CD8-positive, alpha-beta memory T cell (primary cell): ENCODE measurements at regions not wholly inside any gene's neighbourhood (a gene's known extent, or its start where the extent isn't known, plus 50 kb on each side); places are given as distances from the start of the nearest gene placed in this dataset.

Source experiments
- CTCF ChIA-PET: fragments of 350-600 bp; sonication (Branson Sonifier 250); formaldehyde crosslinking; loops from one replicate; lab custom pipeline; 2021; ENCODE audit warnings: antibody characterized with exemption; lab: Charles Lee
- POLR2A ChIA-PET: fragments of 350-600 bp; sonication (Branson Sonifier 250); formaldehyde crosslinking; loops from one replicate; lab custom pipeline; 2021; ENCODE audit warnings: antibody characterized with exemption; lab: Charles Lee
- DNase-seq, 5 donors: peaks; one replicate each; pipeline versions ENCODE4 v3.0.0 to v3.0.0-alpha.2; 2020 to 2022; ENCODE audit warnings: mixed read lengths in 1 of 5
- H3K27ac ChIP-seq: one replicate; pipeline ENCODE4 v1.7.0; 2013; ENCODE audit warnings: low read depth, mild to moderate bottlenecking, low read length, moderate library complexity
- H3K27me3 ChIP-seq: 2 replicates; pipeline ENCODE4 v1.7.0; 2013; ENCODE audit warnings: low read length, mild to moderate bottlenecking; ENCODE audit not compliant: insufficient read depth, poor library complexity, severe bottlenecking
- H3K36me3 ChIP-seq: 2 replicates; pipeline ENCODE4 v1.7.0; 2013; ENCODE audit warnings: mild to moderate bottlenecking, low read length, moderate library complexity; ENCODE audit not compliant: insufficient read depth
- H3K4me1 ChIP-seq: 2 replicates; pipeline ENCODE4 v1.7.0; 2013; ENCODE audit warnings: mild to moderate bottlenecking, low read length, moderate library complexity; ENCODE audit not compliant: insufficient read depth
- H3K4me3 ChIP-seq: 2 replicates; pipeline ENCODE4 v1.7.0; 2013; ENCODE audit warnings: mild to moderate bottlenecking, low read length
- H3K9me3 ChIP-seq: 2 replicates; pipeline ENCODE4 v1.7.0; 2013; ENCODE audit warnings: mild to moderate bottlenecking, low read length
- H3K27ac Mint-ChIP-seq, 8 donors: one replicate each; pipeline ENCODE4 v1.8.0; 2020 to 2021; ENCODE audit warnings: mixed read lengths in 8 of 8, mild to moderate bottlenecking in 6 of 8, inconsistent platforms in 3 of 8, moderate library complexity in 3 of 8
- H3K27me3 Mint-ChIP-seq, 2 donors: one replicate each; pipeline ENCODE4 v1.8.0; 2020 to 2021; ENCODE audit warnings: mixed read lengths in 2 of 2, mild to moderate bottlenecking in 1 of 2, moderate library complexity in 1 of 2
- H3K36me3 Mint-ChIP-seq, 3 donors: one replicate each; pipeline ENCODE4 v1.8.0; 2020 to 2021; ENCODE audit warnings: mixed read lengths in 3 of 3, inconsistent platforms in 1 of 3, mild to moderate bottlenecking in 1 of 3
- H3K4me1 Mint-ChIP-seq, 3 donors: one replicate each; pipeline ENCODE4 v1.8.0; 2020 to 2021; ENCODE audit warnings: mixed read lengths in 3 of 3, inconsistent platforms in 1 of 3, mild to moderate bottlenecking in 1 of 3
- H3K4me3 Mint-ChIP-seq, 7 donors: one replicate each; pipeline ENCODE4 v1.8.0; 2020 to 2021; ENCODE audit warnings: mixed read lengths in 7 of 7, mild to moderate bottlenecking in 6 of 7, moderate library complexity in 4 of 7, inconsistent platforms in 2 of 7
- H3K9me3 Mint-ChIP-seq, 5 donors: one replicate each; pipeline ENCODE4 v1.8.0; 2020 to 2022; ENCODE audit warnings: mixed read lengths in 5 of 5, mild to moderate bottlenecking in 3 of 5, moderate library complexity in 2 of 5, inconsistent platforms in 1 of 5

DNA sequence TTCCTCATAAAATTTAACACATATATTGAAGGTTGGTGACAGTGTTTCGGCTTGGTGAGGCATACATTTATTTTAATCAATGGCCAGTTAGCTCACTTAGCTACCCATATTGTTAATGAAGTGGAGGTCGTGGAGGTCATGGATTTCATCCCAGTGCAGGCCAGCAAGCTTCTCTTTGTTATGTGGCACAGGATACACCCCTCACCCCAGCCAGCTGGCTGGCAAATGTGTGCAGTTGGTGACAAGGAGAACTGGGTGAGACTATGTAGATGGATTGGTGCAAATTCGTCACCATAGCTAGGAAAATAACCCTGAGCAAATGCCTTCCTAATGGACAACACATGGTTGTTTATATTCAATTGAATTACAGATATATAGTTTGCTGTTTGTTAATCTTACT, 50.5 kb upstream of the FOXP2 start:
- Histone ChIP-seq H3K27ac (no peak overlapping the region), H3K4me3 (no peak overlapping the region), H3K27me3 (no peaks in the 10 kb centered on the region), H3K9me3 (no peaks in the 10 kb centered on the region), H3K36me3 (no peaks in the 10 kb centered on the region), H3K4me1 (no peaks in the 10 kb centered on the region)
- no peak for DNase-seq
- no peaks in the 10 kb centered on the region for H3K27me3 Mint-ChIP-seq
- CTCF ChIA-PET, result no interaction called here
- no peaks in the 10 kb centered on the region for H3K36me3 Mint-ChIP-seq
- POLR2A ChIA-PET, result no interaction called here
- H3K4me1 Mint-ChIP-seq, result no peaks in the 10 kb centered on the region
- no peaks in the 10 kb centered on the region for H3K9me3 Mint-ChIP-seq
- H3K4me3 Mint-ChIP-seq, result no peak overlapping the region
- H3K27ac Mint-ChIP-seq, result no peak overlapping the region

DNA sequence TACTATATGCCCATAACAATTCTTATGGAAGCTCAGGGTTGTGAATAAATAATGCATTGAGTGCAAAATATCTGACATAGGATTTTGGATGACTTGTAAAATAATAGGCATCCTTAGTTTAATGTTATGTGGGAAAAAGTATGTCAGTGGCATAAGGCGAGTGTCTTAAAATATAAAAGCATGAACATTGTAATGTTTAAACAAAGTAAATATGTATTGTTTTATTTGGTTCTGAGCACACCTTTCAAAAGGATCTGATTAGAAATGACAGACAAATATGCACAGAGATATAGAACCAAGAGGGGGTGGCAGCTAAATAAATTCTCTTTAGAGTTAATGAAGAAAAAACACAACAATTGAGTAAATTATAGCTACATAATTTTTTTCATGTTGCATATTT, 51.3 kb upstream of the FOXP2 start:
- H3K36me3 Mint-ChIP-seq, result no peaks in the 10 kb centered on the region
- H3K4me3 Mint-ChIP-seq, result no peak overlapping the region
- CTCF ChIA-PET, result no interaction called here
- Histone ChIP-seq H3K4me3 (no peak overlapping the region), H3K4me1 (no peaks in the 10 kb centered on the region), H3K27ac (no peak overlapping the region), H3K9me3 (no peaks in the 10 kb centered on the region), H3K36me3 (no peaks in the 10 kb centered on the region), H3K27me3 (no peaks in the 10 kb centered on the region)
- no peaks in the 10 kb centered on the region for H3K4me1 Mint-ChIP-seq
- H3K9me3 Mint-ChIP-seq, result peaks cover 0 to 3% (median 1%) of the 10 kb centered on the region in 5 donors
- no peaks in the 10 kb centered on the region for H3K27me3 Mint-ChIP-seq
- POLR2A ChIA-PET, result no interaction called here
- H3K27ac Mint-ChIP-seq, result no peak overlapping the region
- no peak for DNase-seq

DNA sequence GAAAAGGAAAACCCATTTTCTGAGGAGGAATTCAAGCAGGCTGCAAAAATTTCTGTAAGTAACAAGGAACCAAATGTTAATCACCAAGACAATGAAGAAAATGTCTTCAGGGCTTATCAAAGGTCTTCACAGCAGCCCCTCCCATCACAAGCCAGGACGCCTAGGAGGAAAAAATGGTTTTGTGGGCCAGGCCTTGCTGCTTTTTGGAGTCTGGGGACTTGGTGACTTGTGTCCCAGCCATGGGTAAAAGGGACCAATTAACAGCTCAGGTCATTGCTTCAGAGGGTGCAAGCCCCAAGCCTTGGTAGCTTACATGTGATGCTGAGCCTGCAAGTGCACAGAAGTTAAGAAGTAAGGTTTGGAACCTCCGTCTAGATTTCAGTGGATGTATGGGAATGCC, 55.7 kb upstream of the FOXP2 start:
- Histone ChIP-seq H3K9me3 (no peaks in the 10 kb centered on the region), H3K36me3 (no peaks in the 10 kb centered on the region), H3K27me3 (no peaks in the 10 kb centered on the region), H3K4me3 (no peak overlapping the region), H3K27ac (no peak overlapping the region), H3K4me1 (no peaks in the 10 kb centered on the region)
- CTCF ChIA-PET, result no interaction called here
- Mint-ChIP-seq H3K4me1 (no peaks in the 10 kb centered on the region), H3K36me3 (no peaks in the 10 kb centered on the region), H3K4me3 (no peak overlapping the region), H3K9me3 (peaks cover 0 to 4% (median 2%) of the 10 kb centered on the region in 5 donors), H3K27ac (no peak overlapping the region), H3K27me3 (no peaks in the 10 kb centered on the region)
- POLR2A ChIA-PET, result no interaction called here
- DNase-seq, result no peak

- Histone ChIP-seq H3K27me3 (no peaks in the 10 kb centered on the region), H3K27ac (no peak overlapping the region), H3K36me3 (no peaks in the 10 kb centered on the region), H3K4me3 (no peak overlapping the region), H3K4me1 (no peaks in the 10 kb centered on the region), H3K9me3 (no peaks in the 10 kb centered on the region)
- H3K9me3 Mint-ChIP-seq, result peaks cover 0 to 4% (median 2%) of the 10 kb centered on the region in 5 donors
- H3K27ac Mint-ChIP-seq, result no peak overlapping the region
- ChIA-PET POLR2A (no interaction called here), CTCF (no interaction called here)
- H3K36me3 Mint-ChIP-seq, result no peaks in the 10 kb centered on the region
- no peak overlapping the region for H3K4me3 Mint-ChIP-seq
- H3K27me3 Mint-ChIP-seq, result no peaks in the 10 kb centered on the region
- DNase-seq, result no peak
- H3K4me1 Mint-ChIP-seq, result no peaks in the 10 kb centered on the region
Observed at GRCh38 chr7:114356133-114356532, 58.5 kb upstream of the FOXP2 start.

- no peaks in the 10 kb centered on the region for H3K9me3 ChIP-seq
- POLR2A ChIA-PET, result no interaction called here
Observed at GRCh38 chr7:114354306-114354705, 60.3 kb upstream of the FOXP2 start.

DNA sequence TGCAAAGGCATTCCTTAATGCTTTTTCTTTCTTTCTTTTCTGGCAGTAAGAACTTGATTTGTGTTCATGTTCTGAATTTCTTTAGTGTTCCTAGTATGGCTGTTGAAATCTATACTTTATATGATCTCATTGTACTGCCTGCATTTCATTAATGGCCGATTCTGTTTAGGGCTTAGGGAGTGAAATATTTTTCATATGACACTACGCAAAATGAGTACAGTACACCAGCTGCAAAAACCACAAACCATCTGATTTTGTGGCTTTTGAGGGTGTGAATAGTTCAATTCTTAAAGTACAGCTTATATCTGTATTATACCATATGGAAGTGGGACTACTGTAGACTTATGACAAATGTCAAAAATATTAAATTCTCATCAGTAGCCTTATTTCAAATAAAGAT, 69.1 kb upstream of the FOXP2 start:
- ChIA-PET POLR2A (no interaction called here), CTCF (no interaction called here)
- no peak overlapping the region for H3K27ac ChIP-seq
- H3K4me3 ChIP-seq, result no peak overlapping the region
- no peak for DNase-seq
- no peaks in the 10 kb centered on the region for H3K27me3 Mint-ChIP-seq
- no peak overlapping the region for H3K4me3 Mint-ChIP-seq
- H3K36me3 Mint-ChIP-seq, result no peaks in the 10 kb centered on the region
- H3K9me3 ChIP-seq, result no peaks in the 10 kb centered on the region
- no peaks in the 10 kb centered on the region for H3K4me1 Mint-ChIP-seq
- no peak overlapping the region for H3K27ac Mint-ChIP-seq
- no peaks in the 10 kb centered on the region for H3K4me1 ChIP-seq
- peaks cover 0 to 3% (median 0%) of the 10 kb centered on the region in 5 donors for H3K9me3 Mint-ChIP-seq
- no peaks in the 10 kb centered on the region for H3K36me3 ChIP-seq
- no peaks in the 10 kb centered on the region for H3K27me3 ChIP-seq

More at GRCh38 chr7:114354306-114354705, 60.3 kb upstream of the FOXP2 start:
- Mint-ChIP-seq H3K9me3 (peaks cover 0 to 4% (median 2%) of the 10 kb centered on the region in 5 donors), H3K27ac (no peak overlapping the region), H3K4me1 (no peaks in the 10 kb centered on the region), H3K4me3 (no peak overlapping the region), H3K36me3 (no peaks in the 10 kb centered on the region), H3K27me3 (no peaks in the 10 kb centered on the region)
- Histone ChIP-seq H3K36me3 (no peaks in the 10 kb centered on the region), H3K27me3 (no peaks in the 10 kb centered on the region), H3K4me1 (no peaks in the 10 kb centered on the region), H3K4me3 (no peak overlapping the region), H3K27ac (no peak overlapping the region)
- CTCF ChIA-PET, result no interaction called here
- DNase-seq, result no peak

DNA sequence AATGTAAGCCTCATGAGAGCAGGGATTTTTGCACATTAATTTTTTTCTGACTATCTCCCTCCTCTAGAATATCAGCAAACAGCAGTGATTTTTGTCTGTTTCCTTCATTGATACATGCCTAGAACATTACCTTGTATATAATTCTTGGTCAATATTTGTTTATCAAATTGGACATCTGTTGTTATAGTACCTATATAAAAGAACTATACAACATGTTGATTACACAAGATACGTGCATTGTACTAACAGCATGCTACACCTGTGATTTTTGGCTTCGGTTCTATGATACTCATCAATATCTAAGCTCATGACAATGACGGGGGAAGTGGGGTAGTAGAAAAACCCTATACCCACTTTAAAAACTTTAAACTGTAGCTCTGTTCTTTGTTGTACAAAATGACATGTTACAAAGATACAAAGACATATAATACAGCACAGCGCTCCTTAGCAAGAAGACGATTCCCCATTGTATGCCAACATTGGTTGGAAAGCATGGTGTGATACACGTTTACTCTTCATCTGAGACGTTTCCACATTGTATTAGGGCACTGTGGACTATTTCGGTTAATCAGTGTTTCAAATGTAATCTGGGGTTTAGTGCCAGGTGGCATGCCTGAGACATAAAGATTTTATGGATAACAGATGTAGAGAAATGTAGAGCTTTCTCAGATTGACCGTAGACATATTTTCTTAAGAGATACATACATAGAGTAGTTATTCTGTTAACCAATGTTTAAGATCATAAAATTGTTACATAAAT, 70.5 kb upstream of the FOXP2 start:
- no peaks in the 10 kb centered on the region for H3K9me3 ChIP-seq
- no peak overlapping the region for H3K27ac ChIP-seq
- no peak overlapping the region for H3K4me3 Mint-ChIP-seq
- no peaks in the 10 kb centered on the region for H3K4me1 Mint-ChIP-seq
- no peaks in the 10 kb centered on the region for H3K27me3 Mint-ChIP-seq
- POLR2A ChIA-PET, result no interaction called here
- H3K27me3 ChIP-seq, result no peaks in the 10 kb centered on the region
- no peak overlapping the region for H3K4me3 ChIP-seq
- no peak for DNase-seq
- CTCF ChIA-PET, result no interaction called here
- H3K36me3 ChIP-seq, result no peaks in the 10 kb centered on the region
- H3K36me3 Mint-ChIP-seq, result no peaks in the 10 kb centered on the region
- peaks cover 0 to 3% (median 0%) of the 10 kb centered on the region in 5 donors for H3K9me3 Mint-ChIP-seq
- H3K27ac Mint-ChIP-seq, result no peak overlapping the region
- H3K4me1 ChIP-seq, result no peaks in the 10 kb centered on the region

DNA sequence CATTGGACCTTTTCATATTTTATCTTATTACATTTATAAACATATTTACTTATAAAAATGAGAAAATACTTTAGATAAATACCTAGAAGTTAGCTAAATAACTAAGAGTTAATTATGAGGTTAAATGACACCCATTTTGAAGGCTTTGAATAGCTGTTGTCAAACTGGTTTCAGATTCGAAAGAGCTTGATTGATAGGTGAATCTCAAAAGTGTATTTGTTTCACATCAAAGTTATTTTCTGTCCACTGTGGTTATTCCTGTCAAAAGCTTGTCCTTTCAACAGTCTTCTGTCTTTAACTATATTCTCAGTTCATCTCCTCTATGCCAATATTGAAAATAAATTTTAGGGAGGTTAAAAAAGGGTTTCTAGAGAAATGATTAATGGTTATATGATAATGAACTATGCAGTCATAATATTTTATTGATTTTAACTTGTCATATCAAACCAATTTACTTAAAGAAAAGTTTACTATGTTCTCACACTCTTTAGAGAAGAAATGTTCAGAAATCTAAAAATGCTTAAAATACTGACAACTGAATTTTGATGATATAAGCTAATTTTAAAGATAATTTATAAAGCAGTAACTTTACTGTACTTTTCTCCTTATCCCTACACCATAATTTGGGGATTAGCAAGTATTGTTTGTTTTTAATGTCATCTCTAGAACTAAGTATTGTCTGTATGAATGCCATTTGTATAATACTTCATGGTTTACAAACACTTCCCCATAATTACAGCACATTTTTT, 72.0 kb upstream of the FOXP2 start:
- Mint-ChIP-seq H3K4me3 (no peak overlapping the region), H3K36me3 (no peaks in the 10 kb centered on the region), H3K9me3 (peaks cover 0 to 3% (median 0%) of the 10 kb centered on the region in 5 donors), H3K27me3 (no peaks in the 10 kb centered on the region), H3K4me1 (no peaks in the 10 kb centered on the region), H3K27ac (no peak overlapping the region)
- ChIA-PET CTCF (no interaction called here), POLR2A (no interaction called here)
- Histone ChIP-seq H3K4me1 (no peaks in the 10 kb centered on the region), H3K27ac (no peak overlapping the region), H3K9me3 (no peaks in the 10 kb centered on the region), H3K27me3 (no peaks in the 10 kb centered on the region), H3K4me3 (no peak overlapping the region), H3K36me3 (no peaks in the 10 kb centered on the region)
- no peak for DNase-seq
